ENCODE measurements at regions not wholly inside any gene's neighbourhood (a gene's known extent, or its start where the extent isn't known, plus 50 kb on each side); places are given as distances from the start of the nearest gene placed in this dataset.
"Not testable (repeated sequence)": the region's sequence is repeated elsewhere in the genome, so short reads cannot be mapped to it uniquely, and the experiment has no call there.

GRCh38 chr12:8282181-8282580 lies 54.8 kb upstream of the FAM90A1 start:
- DNase-seq (ENCODE audit: insufficient read length, low spot score); FAIRE-seq: not testable (repeated sequence)

DNA sequence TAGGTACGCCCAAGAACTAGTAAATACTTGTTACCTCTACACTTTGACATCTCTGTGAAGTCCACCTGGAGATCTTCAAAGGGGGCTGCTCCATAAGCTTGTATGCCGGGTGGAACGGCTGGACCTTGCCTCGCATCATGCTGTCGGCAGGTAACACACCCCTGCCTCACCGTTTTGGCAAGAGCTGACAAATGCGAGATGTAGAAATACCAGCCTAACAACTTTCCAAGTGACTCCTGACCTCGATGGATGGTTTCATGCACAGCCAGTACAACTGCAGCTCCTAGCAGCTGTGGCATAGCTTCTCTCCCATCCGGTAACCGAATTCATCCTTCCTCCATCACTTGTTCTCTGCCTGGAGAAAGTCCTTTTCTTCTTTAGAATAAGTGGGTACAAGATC lies 58.3 kb upstream of the FAM90A1 start:
- FAIRE-seq; DNase-seq (ENCODE audit: insufficient read length, low spot score): not testable (repeated sequence)

DNA sequence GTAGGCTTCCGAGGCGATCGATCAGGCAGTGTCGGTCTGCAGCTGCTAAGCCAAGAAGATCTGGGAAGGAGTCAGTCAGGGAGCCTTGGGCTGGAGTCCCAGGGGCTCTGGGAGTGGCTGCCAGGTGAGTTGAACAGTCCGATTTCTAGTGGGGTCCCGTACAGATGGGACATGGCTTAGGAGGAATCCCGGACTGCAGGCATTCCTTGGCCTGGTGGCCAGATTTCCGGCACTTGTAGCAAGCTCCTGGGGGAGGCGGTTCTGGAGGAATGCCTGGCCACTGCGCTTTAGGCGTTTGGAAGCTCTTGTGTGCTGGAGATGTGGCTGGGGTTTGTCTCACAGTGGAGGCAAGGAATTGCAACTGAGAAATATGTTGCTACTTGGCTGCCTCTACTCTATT lies 64.3 kb upstream of the FAM90A1 start:
- FAIRE-seq; DNase-seq (ENCODE audit: insufficient read length, low spot score): not testable (repeated sequence)

- not testable (repeated sequence) for DNase-seq (ENCODE audit: insufficient read length, low spot score); FAIRE-seq
Measured at GRCh38 chr12:8294662-8295061, 67.2 kb upstream of the FAM90A1 start.

DNA sequence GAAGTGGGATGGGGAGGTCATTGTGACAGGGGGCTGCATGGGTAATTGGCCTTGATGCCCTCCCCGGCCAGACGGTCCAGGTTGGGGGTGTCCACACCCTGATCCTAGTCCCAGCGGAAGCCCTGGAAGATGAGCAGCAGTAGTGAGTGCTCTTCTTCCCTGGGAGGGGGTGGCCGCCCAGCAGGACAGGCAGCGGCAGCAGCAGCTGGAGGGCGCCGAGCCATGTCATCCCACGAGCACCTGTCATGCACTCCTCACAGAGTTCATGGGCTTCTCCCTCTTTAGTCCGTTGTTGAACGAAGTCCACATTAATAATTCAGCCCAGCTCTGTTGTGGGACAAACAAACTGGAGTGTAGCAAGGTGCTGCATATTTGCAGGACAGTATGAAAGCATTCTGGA lies 81.2 kb upstream of the FAM90A1 start:
- not testable (repeated sequence) for DNase-seq (ENCODE audit: insufficient read length, low spot score); FAIRE-seq

GRCh38 chr12:8315997-8316396 lies 88.6 kb upstream of the FAM90A1 start:
- not testable (repeated sequence) for DNase-seq (ENCODE audit: insufficient read length, low spot score); FAIRE-seq

- not testable (repeated sequence) for DNase-seq (ENCODE audit: insufficient read length, low spot score); FAIRE-seq
Measured at GRCh38 chr12:8317675-8318074, 90.3 kb upstream of the FAM90A1 start.

DNA sequence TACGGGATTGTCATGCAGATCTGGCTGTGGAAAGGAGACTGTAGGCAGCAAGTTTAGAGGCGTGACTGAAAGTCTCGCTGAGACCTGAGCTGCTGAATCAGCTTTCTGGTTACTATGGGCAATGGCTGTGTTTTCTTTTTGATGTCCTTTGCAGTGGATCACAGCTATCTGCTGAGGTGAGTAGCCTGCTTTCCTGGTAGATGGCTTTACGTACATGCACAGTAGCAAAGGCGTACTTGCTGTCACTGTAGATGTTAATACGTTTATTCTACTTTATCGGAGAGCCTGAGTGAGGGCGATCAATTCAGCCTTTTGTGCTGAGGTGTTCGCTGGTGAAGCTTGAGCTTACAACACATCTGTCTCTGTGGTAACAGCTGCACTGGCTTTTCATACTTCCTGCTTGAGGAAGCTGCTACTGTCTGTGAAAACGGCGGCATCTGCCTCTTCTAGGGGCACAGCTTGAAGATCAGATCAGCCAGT lies 92.9 kb upstream of the FAM90A1 start:
- not testable (repeated sequence) for DNase-seq (ENCODE audit: insufficient read length, low spot score)

DNA sequence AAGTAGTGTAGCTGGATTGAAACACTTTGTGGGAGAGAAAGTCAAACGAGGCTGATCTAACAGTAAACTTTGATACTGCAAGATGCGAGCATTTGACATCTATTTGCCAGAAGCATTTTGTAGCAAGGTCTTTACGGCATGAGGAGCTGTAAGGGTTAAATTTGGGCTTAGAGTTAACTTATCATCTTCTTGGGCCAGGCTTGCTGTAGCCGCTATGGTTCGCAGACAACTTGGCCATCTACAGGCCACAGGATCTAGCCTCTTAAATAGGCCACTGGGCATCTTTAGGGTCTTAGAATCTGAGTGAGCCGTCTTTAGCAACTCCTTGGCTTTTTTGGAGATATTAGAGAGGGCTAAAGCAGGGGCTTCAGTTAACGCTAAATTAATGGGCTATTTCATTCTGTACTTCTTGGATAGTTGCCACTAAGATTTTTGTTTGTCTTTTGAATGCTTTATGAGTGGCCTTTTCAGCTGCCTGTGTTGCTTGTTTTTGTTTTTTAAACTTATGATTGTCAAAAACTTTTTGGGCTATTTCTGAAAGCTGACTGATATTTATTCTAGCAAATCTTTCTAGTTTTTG lies 93.5 kb upstream of the FAM90A1 start:
- DNase-seq (ENCODE audit: insufficient read length, low spot score); FAIRE-seq: not testable (repeated sequence)

More for the DNA sequence above, 92.9 kb upstream of the FAM90A1 start:
- not testable (repeated sequence) for FAIRE-seq

DNA sequence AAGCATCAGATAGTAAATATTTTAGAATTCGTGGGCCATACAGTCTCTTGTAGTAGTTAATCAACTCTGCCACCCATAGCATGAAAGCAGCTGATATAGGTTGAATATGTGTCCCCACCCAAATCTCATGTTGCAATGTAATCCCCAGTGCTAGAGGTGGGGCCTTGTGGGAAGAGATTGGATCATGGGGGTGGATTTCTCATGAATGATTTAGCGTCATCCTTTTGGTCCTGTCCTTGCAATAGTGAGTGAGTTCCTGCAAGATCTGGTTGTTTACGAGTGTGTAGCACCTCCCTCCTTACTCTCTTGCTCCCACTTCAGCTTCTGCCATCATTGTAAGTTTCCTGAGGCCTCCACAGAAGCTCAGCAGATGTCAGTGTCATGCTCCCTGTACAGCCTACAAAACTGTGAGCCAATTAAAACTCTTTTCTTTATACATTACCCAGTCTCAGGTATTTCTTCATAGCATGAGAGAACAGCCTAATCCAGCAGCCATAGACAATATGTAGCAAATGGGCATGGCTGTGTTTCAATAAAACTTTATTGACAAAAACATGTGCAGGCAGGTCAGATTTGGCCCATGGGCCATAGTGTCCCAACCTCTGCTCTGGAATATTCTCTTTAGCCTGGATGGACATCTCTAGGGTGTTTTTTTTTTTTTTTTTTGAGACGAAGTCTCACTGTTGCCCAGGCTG lies 97.9 kb upstream of the FAM90A1 start:
- FAIRE-seq = not testable (repeated sequence)

DNA sequence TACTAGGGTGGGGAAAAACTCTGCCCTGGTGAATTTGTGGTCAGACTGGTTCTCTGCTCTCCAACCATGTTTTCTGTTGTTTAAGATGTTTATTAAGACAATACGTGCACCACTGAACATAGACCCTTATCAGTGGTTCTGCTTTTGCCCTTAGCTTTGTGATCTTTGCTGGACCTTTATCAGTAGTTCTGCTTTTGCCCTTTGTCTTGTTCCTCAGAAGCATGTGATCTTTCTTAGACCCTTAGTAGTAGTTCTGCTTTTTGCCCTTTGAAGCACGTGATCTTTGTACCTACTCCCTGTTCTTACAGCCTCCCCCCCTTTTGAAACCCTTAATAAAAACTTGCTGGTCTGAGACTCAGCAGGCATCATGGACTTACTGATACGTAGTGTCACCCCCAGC lies 101.4 kb upstream of the FAM90A1 start:
- DNase-seq (ENCODE audit: insufficient read length, low spot score); FAIRE-seq: not testable (repeated sequence)

More for the DNA sequence above, 97.9 kb upstream of the FAM90A1 start:
- not testable (repeated sequence) for DNase-seq (ENCODE audit: insufficient read length, low spot score)

DNA sequence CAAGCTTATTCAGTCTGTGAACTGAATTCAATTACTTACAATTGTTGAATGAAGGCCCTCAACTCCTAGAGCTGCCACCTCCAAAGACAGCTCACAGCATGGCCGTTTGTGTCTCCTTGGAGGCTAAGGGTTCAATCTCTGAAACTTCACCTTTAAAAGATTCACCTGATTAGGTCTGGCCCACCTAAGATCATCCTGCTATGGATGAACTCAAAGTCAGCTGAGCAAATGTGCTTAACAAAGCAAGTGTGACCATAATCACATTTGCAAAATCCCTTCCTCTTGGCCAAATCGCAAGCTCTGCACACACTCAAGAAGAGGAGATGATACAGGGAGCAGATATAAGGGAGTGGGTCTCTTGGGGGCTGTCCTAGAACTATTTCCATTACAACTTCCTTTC lies 105.0 kb upstream of the FAM90A1 start:
- not testable (repeated sequence) for FAIRE-seq; DNase-seq (ENCODE audit: insufficient read length, low spot score)

DNA sequence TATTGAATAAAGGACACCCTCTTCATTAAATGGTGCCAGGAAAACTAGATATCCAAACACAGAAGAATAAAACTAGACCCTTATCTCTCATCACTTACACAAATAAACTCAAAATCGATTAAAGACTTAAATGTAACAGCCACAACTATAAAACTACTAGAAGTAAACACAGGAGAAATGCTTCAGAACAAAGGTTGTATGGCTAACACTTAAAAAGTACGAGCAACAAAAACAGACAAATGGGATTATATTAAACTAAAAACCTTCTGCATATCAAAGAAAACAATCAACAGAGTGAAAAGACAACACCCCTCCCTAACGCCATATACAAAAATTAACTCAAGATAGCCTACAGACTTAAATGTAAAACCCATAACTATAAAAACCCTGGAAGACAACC lies 104.7 kb upstream of the CLEC6A start:
- not testable (repeated sequence) for FAIRE-seq; DNase-seq (ENCODE audit: insufficient read length, low spot score)

GRCh38 chr12:8354741-8355140 lies 101.0 kb upstream of the CLEC6A start:
- not testable (repeated sequence) for FAIRE-seq; DNase-seq (ENCODE audit: insufficient read length, low spot score)

DNA sequence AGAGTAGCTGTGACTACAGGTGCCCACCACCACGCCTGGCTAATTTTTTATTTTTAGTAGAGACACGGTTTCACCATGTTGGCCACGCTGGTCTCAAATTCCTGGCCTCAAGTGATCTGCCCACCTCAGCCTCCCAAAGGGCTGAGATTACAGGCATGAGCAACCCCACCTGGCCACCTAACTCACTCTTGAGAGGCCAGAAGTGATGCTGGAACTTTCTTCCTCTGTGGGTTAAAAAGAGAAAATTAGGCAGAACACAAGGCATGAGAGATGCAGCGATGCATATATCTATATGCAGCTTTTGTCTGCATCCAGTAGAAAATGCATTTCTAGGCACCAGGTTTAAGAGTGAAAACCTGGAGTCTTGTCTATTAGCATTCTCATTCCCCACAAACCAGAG lies 100.2 kb upstream of the CLEC6A start:
- not testable (repeated sequence) for DNase-seq (ENCODE audit: insufficient read length, low spot score); FAIRE-seq

DNA sequence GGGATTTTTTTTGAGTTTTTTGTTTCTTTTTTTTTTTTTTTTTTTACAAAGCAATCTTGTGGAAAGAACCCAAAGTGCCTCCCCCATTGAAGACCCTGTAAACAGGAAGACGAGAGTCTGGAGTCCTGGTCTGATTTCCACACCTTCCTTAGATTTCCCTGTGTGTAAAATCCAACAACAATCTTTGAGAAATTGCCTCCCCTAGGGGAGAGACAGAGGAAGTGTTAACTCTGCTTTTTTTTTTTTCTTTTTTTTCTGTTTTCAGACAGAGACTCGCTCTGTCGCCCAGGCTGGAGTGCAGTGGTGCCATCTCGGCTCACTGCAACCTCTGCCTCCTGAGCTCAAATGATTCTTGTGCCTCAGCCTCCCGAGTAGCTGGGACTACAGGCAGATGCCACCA lies 82.0 kb upstream of the CLEC6A start:
- not testable (repeated sequence) for DNase-seq (ENCODE audit: insufficient read length, low spot score); FAIRE-seq
- TF ChIP-seq, protein P1, sequence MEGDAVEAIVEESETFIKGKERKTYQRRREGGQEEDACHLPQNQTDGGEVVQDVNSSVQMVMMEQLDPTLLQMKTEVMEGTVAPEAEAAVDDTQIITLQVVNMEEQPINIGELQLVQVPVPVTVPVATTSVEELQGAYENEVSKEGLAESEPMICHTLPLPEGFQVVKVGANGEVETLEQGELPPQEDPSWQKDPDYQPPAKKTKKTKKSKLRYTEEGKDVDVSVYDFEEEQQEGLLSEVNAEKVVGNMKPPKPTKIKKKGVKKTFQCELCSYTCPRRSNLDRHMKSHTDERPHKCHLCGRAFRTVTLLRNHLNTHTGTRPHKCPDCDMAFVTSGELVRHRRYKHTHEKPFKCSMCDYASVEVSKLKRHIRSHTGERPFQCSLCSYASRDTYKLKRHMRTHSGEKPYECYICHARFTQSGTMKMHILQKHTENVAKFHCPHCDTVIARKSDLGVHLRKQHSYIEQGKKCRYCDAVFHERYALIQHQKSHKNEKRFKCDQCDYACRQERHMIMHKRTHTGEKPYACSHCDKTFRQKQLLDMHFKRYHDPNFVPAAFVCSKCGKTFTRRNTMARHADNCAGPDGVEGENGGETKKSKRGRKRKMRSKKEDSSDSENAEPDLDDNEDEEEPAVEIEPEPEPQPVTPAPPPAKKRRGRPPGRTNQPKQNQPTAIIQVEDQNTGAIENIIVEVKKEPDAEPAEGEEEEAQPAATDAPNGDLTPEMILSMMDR (IDR thresholded peaks at IDR 0.05; ENCODE audit: insufficient read depth, missing control alignments) = peak; percentile 53

- DNase-seq (ENCODE audit: insufficient read length, low spot score); FAIRE-seq: not testable (repeated sequence)
Measured at GRCh38 chr12:8375122-8375521, 80.6 kb upstream of the CLEC6A start.

GRCh38 chr12:8377756-8378155 lies 78.0 kb upstream of the CLEC6A start:
- not testable (repeated sequence) for FAIRE-seq

GRCh38 chr12:8382556-8382955 lies 73.2 kb upstream of the CLEC6A start:
- not testable (repeated sequence) for FAIRE-seq; DNase-seq (ENCODE audit: insufficient read length, low spot score)

More at GRCh38 chr12:8377756-8378155, 78.0 kb upstream of the CLEC6A start:
- DNase-seq (ENCODE audit: insufficient read length, low spot score) = not testable (repeated sequence)

DNA sequence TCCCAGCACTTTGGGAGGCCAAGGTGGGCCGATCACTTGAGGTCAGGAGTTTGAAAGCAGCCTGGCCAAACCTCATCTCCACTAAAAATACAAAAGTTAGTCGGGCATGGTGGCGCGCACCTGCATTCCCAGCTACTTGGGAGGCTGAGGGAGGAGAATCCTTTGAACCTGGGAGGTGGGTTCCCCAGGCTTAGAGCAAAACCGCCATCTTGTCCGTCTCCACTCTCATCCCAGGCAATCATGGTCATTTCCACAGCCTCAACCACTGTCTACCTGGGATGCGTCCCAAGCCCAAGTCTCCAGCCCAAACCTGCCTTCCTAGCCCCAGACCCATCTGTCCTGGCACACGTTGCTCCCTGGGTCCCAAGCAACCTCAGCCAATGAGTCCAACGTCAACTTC lies 71.1 kb upstream of the CLEC6A start:
- FAIRE-seq; DNase-seq (ENCODE audit: insufficient read length, low spot score): not testable (repeated sequence)

Data from D721Med (cell line).